Loucy (cell line): ENCODE measurements at regions not wholly inside any gene's neighbourhood (a gene's known extent, or its start where the extent isn't known, plus 50 kb on each side); places are given as distances from the start of the nearest gene placed in this dataset.

Experiments
- H2AFZ ChIP-seq: fragments of 200-600 bp; sonication (generic); 2 replicates; pipeline ENCODE4 v1.6.0; 2016; ENCODE audit warnings: antibody characterized with exemption, mild to moderate bottlenecking, low read length, moderate library complexity
- H3F3A ChIP-seq: fragments of 200-600 bp; 2 replicates; pipeline ENCODE4 v1.6.0; 2016; ENCODE audit warnings: antibody characterized with exemption, low read depth, mild to moderate bottlenecking
- H3K27me3 ChIP-seq: fragments of 200-600 bp; sonication (generic); 2 replicates; pipeline ENCODE4 v1.6.1; 2014; ENCODE audit warnings: low read length, mild to moderate bottlenecking; ENCODE audit not compliant: insufficient read depth, poor library complexity, severe bottlenecking
- H3K36me3 ChIP-seq: fragments of 200-600 bp; sonication (generic); 2 replicates; pipeline ENCODE4 v1.6.1; 2016; ENCODE audit warnings: low read length; ENCODE audit not compliant: insufficient read depth
- H3K4me1 ChIP-seq: fragments of 200-600 bp; sonication (generic); 2 replicates; pipeline ENCODE4 v1.5.1; 2014; ENCODE audit warnings: low read length, mild to moderate bottlenecking; ENCODE audit not compliant: insufficient read depth, poor library complexity, severe bottlenecking
- H3K4me2 ChIP-seq: fragments of 200-600 bp; sonication (generic); 2 replicates; pipeline ENCODE4 v1.6.0; 2014; ENCODE audit warnings: antibody characterized with exemption, low read length, low read depth, mild to moderate bottlenecking; ENCODE audit not compliant: poor library complexity, severe bottlenecking
- H3K4me3 ChIP-seq: fragments of 200-600 bp; sonication (generic); 2 replicates; pipeline ENCODE4 v1.5.1; 2014; ENCODE audit warnings: low read length, mild to moderate bottlenecking, mixed read lengths; ENCODE audit not compliant: poor library complexity, severe bottlenecking
- H3K79me2 ChIP-seq: fragments of 200-600 bp; sonication (generic); 2 replicates; pipeline ENCODE4 v1.6.1; 2014; ENCODE audit warnings: low read length; ENCODE audit not compliant: insufficient read depth
- H3K9ac ChIP-seq: fragments of 200-600 bp; sonication (generic); 2 replicates; pipeline ENCODE4 v1.6.0; 2014; ENCODE audit warnings: mild to moderate bottlenecking, low read depth, low read length, moderate library complexity; ENCODE audit not compliant: poor library complexity, severe bottlenecking
- H3K9me2 ChIP-seq: fragments of 200-600 bp; sonication (generic); replicated peaks from 2 replicates; pipeline ENCODE4 v1.6.1; 2016; ENCODE audit warnings: low read depth, low read length, mixed read lengths
- H3K9me3 ChIP-seq: fragments of 200-600 bp; sonication (generic); 2 replicates; pipeline ENCODE4 v1.6.1; 2014; ENCODE audit warnings: mild to moderate bottlenecking, antibody characterized with exemption, low read length, low read depth; ENCODE audit not compliant: insufficient read depth
- H4K20me1 ChIP-seq: fragments of 200-600 bp; sonication (generic); 2 replicates; pipeline ENCODE4 v1.6.0; 2014; ENCODE audit warnings: antibody characterized with exemption, low read length, mild to moderate bottlenecking; ENCODE audit not compliant: insufficient read depth, poor library complexity, severe bottlenecking
- CTCF ChIP-seq: fragments of 200-600 bp; sonication (generic); conservative IDR thresholded peaks from 2 replicates; pipeline ENCODE4 v1.5.1; 2014; ENCODE audit warnings: mild to moderate bottlenecking, antibody characterized with exemption, low read length
- EZH2phosphoT487 ChIP-seq: fragments of 200-600 bp; IDR thresholded peaks from 2 replicates; pipeline ENCODE4 v1.6.1; 2018; ENCODE audit warnings: antibody characterized with exemption, mild to moderate bottlenecking, moderate library complexity, borderline replicate concordance

- no peaks in the 10 kb centered on the region for H3K79me2 ChIP-seq
- H3K4me3 ChIP-seq: no peak overlapping the region
- TF ChIP-seq EZH2phosphoT487 (no peak), CTCF (no peak)
- H3K9ac ChIP-seq: no peak overlapping the region
- no peak overlapping the region for H2AFZ ChIP-seq
- no peaks in the 10 kb centered on the region for H3K9me2 ChIP-seq
- H3K27me3 ChIP-seq: no peaks in the 10 kb centered on the region
- H3K4me2 ChIP-seq: no peak overlapping the region
- H3K36me3 ChIP-seq: no peaks in the 10 kb centered on the region
- H3F3A ChIP-seq: no peaks in the 10 kb centered on the region
- H3K4me1 ChIP-seq: no peaks in the 10 kb centered on the region
- H4K20me1 ChIP-seq: no peaks in the 10 kb centered on the region
- H3K9me3 ChIP-seq: no peaks in the 10 kb centered on the region
Measured at GRCh38 chr3:117303443-117303842, 593.9 kb downstream of the TUSC7 start.

GRCh38 chr3:117304681-117305080 is 595.1 kb downstream of the TUSC7 start:
- Histone ChIP-seq H3K4me2 (no peak overlapping the region), H3K4me1 (no peaks in the 10 kb centered on the region), H3K9me3 (no peaks in the 10 kb centered on the region), H2AFZ (no peak overlapping the region), H3K36me3 (no peaks in the 10 kb centered on the region), H3K9ac (no peak overlapping the region), H3F3A (no peaks in the 10 kb centered on the region), H3K27me3 (no peaks in the 10 kb centered on the region), H3K9me2 (no peaks in the 10 kb centered on the region), H3K4me3 (no peak overlapping the region), H3K79me2 (no peaks in the 10 kb centered on the region), H4K20me1 (no peaks in the 10 kb centered on the region)
- TF ChIP-seq EZH2phosphoT487 (no peak), CTCF (no peak)

GRCh38 chr3:117305681-117306080 is 596.1 kb downstream of the TUSC7 start:
- Histone ChIP-seq H3K9me3 (no peaks in the 10 kb centered on the region), H3K4me3 (no peak overlapping the region), H2AFZ (no peak overlapping the region), H3K9ac (no peak overlapping the region), H3K36me3 (no peaks in the 10 kb centered on the region), H3F3A (no peaks in the 10 kb centered on the region), H3K9me2 (no peaks in the 10 kb centered on the region), H3K4me2 (no peak overlapping the region), H3K79me2 (no peaks in the 10 kb centered on the region), H3K27me3 (no peaks in the 10 kb centered on the region), H4K20me1 (no peaks in the 10 kb centered on the region), H3K4me1 (no peaks in the 10 kb centered on the region)
- TF ChIP-seq EZH2phosphoT487: no peak
- TF ChIP-seq CTCF: no peak
